HG02763 (cell line): ENCODE measurements at regions not wholly inside any gene's neighbourhood (a gene's known extent, or its start where the extent isn't known, plus 50 kb on each side); places are given as distances from the start of the nearest gene placed in this dataset.
"Not testable (repeated sequence)": the region's sequence is repeated elsewhere in the genome, so short reads cannot be mapped to it uniquely, and the experiment has no call there.

Source experiments
- ATAC-seq: cut with Tn5 transposase; IDR thresholded peaks from one replicate; pipeline ENCODE4 v1.9.1; 2021; ENCODE audit warnings: mild to moderate bottlenecking, moderate library complexity; ENCODE audit not compliant: unreplicated experiment

DNA sequence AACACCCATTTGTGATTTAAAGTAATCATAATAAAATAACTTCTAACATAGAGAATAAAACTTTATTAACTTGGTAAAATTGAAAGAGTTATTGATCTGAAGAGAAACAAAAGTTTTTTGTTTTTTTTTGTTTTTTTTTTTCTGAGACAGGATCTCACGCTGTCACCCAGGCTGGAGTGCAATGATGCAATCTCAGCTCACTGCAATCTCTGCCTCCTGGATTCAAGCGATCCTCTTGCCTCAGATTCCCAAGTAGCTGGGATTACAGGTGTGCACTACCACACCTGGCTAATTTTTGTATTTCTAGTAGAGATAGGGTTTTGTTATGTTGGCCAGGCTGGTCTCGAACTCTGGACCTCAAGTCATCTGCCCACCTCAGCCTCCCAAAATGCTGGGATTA is 116.5 kb upstream of the SPATA31D4 start:
- not testable (repeated sequence) for ATAC-seq

DNA sequence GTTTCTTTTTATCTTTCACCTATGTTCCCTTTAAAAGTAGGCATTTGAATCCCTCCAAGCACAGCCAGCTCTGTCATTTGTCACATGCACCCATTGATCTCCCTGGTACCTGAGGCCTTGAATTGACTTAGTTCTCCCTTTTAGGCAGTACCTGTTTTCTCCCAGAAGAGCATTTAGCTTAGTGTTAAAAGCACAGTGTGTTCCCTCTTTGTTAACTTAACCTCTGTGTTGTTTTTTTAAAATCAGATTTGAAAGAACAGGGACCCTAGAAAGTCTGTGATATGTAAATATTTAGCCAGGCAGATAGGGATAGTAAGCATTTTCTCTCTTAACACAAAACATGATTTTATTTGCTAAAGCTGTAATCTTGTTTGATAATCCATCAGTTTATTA is 113.8 kb upstream of the SPATA31D4 start:
- no peak for ATAC-seq

DNA sequence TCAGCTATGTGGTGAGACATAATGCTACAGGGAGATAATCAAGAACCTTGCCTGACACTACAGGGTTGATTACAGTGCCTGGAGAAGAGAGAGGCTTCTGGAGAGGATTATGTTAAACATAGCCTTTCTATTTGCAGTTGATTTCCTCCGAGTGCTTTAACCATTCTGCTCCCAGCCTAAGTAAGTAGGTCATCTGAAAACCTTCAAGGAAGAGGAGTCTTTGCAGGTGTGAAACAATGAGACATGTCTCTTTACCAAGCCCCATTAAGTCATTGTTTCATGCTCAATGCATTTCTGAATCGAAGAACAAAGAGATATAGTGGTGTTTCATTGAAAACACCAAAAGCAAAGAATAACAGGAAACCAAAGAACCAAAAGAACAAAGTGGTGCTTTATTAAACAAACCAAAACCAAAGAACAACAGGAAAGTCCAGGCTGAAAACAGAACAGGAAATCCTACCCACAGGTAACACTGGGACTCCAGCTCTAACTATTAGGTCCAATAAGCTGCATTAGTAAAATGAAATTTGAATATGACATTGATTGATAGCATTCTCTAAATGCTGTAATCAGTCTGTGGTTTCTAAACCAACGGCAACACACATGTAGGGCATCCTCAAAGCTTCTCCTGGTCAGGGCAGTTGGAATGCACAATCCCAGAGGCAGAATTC is 113.3 kb upstream of the SPATA31D4 start:
- peak; percentile 78 for ATAC-seq

DNA sequence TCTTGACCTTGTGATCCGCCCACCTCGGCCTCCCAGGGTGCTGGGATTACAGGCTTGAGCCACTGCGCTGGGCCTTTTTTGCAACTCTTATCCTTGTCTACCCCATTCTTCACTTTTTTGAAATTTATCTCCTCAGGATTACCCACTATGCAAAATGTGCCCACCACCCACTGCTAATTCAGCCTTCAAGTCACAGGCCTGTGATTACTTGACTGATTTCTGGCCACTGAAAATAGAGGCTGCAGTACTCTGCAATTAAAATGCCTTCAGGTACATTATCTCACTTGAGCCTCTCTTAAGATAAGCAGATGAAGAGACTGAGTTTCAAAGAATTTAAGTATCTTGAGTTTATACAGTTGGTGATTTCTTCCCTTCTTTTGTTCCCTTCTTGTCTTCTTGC is 112.4 kb upstream of the SPATA31D4 start:
- no peak for ATAC-seq

DNA sequence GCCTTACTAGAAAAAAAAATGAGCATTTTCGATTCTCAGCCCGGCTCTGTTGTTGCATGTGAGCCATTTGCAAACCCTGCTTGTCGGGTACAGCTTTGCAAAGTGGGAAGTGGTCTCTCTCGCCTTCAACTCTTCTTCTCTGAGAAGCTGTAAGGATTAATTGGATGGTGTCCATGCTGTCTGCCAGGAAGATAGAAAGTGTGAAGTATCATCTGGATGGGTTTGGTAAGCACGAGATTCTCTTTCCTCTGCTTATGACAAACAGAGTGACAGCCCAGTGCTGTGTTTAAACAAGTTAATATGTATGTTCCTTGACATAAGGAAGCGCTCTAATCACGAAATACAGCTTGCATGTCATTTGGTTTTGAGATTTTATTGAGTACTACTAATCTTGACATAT is 109.1 kb upstream of the SPATA31D4 start:
- no peak for ATAC-seq

DNA sequence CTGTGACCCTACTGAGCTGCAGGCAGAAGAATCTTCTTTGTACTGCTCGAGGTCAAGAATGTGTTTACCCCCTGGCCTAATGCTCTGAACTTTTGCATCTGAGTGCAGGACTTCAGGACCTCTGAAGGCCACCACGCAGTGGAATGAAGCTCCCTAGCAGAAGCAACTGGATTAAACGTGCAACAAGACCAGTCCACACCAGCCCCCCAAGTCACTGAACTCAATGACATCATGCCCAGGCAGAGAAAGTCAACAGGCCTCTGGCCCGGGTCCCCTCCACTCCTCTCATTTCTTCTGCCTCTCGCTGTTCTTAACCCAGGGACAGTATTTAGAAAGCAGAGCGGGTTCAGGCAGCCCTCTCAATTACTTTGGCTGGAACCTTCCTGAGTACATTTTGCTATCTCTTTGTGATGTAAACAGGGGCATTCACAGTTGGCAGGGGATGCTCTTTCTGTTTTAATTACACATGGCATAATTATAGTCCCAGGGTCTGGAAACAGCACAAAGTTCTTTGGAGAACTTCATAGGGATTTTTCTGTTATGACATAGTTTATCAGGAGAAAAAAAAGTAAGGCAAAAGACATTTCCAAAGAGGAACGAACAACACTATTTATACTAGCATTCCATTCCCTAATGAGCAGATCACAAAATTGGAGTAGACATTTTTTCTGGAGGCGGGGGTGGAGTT is 108.2 kb upstream of the SPATA31D4 start:
- ATAC-seq, result no peak

DNA sequence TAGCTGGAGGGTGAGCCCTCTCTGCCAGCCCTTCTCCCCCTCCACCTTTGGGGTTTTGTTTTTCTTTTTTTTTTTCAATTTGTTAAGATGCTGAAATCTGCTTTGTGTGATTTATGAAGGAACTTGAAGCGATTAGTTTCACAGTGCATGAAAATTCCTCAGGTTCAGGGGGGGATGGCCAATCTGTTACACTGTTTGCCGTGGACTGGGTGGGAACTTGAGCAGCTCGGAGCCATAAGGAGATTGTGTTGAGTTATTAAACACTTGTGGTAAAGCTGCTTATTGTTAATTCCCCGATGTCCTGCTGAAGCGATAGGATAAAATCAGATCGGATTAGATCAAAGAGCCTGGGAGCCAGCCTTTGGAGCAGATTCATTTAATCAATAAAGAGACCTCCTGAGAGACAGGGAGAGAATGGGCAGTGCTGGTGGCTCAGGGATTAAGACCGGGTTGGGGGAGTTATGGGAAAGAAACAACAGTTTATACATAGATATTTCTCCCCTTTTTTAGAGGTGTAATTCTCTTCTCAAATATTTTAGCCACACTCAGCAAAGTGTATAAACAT is 105.8 kb upstream of the SPATA31D4 start:
- ATAC-seq, result no peak

DNA sequence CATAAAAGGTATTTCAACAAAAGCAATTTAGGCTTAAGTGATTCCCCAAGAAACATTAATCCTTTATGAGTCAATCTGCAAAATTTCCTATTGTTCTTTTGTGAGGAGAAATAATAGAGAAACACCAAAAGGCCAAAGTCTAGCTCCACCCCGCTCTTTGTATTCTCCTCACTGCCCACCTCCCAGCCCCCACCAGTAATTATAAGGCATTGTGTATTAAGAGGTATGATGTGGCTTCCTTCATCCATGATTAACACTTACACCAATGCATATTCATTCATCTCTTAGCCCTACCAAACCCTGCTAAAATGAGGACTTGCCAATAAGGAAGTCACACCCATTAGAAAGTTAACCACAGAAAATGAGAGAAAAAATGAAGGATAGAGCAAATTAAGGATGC is 105.3 kb upstream of the SPATA31D4 start:
- no peak for ATAC-seq

DNA sequence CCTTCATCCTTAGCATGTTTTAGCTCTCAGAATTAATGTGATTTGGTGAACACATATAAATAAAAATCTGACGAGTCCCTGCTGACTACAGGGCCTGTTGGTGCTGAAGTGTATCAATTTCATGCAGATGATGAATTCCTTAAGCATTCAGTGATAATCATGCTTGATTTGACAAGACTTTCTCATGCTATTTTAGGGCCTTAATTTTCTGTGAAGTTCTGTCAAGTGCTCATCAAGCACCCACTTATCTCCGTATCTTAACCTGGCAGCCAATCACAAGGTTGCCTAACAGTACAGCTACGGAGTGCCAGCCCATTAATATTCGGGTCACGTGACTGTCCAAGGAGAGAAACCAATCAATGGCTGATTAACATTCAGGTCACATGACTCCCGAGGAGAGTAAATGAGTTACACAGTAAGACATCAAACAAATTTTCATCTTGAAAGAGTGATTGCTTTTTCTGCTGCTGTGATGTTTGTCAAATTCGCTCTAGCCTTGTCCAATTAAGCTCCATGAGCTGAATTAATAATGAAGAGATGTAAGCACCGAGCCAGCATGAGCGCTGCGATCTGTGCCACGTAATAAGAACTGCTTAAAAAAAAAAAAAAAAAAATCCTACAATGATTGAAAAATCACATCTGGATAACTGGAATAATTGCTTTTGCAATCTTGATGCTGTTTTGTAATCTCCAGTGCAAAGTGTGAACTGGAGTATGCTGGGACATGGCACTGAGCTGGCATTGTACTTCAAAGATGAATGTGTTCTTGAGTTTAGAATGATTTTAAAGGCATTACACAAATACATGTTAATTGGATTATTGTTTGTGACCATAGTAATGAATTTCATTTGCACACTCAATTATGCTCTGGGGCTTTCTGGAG is 104.3 kb upstream of the SPATA31D4 start:
- no peak for ATAC-seq

DNA sequence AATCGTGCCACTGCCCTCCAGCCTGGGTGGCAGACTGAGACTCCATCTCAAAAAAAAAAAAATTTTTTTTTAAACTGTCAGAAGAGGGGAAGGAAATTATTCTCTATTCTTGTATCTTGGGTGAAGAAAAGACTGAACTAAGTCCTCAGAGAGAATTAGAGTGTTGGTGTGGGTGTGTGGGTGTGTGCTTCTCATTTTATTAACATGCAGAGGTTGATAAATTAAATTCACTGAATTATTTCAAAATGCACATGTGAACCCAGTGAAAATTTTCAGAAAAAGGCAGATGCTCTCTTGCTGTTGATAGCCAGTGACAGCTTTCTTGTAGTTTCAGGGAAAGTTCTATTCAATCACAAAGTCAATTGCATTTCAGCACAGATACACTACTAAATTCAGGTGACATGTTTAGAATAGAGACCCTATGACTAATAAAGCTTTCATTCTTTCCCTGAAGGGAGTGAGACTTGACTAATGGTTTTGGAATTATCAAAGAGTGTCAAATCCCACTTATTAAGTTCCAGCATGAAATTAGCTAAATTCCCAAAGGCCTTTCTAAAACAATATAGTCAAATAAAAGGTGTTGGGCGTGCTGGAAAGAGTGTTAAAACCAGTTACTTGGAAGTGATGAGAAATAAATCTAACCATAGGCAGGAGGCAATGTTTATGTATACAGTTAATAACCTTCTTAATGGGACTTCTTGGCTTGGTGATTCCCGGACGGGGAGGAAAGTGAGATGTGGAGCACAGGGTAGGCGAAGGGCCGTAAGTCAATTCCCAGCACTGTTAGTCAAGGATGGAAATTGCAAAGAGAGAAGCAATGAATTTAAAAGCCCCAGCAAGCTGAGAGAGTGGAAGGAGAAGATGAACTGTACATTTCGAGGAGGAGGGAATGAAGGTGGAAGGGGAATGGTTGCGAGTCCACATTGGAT is 103.2 kb upstream of the SPATA31D4 start:
- no peak for ATAC-seq

DNA sequence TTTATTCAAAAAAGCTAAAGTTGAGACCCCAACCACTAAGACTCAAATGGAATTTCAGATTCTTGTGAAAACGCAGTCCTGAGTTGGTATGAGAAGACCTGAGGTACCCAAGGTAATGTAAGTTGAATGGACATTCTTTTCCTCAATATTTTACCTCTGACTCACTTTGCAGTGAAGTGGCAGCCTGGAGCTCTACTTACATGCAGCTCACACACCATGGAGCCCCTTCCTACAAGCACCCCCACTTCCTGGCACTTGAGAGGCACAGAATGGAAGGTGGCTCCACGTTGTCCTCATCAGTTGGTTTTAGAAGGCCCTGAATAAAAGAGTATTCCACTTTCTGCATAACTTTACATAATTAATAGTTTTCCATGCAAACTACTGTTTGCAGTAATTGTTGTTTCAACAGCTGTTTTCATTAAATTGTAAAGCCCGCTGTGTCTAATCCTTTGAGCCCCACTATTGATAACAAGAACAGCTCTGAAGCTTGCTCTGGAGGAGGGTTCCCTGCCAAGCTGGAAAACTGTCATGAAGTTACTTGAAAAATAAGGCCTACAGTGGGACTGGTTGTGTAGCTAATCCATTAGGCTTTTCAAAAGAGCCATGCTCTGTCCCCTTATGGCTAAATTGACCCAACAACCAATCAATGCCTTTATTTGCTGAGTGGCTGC is 102.2 kb upstream of the SPATA31D4 start:
- no peak for ATAC-seq

DNA sequence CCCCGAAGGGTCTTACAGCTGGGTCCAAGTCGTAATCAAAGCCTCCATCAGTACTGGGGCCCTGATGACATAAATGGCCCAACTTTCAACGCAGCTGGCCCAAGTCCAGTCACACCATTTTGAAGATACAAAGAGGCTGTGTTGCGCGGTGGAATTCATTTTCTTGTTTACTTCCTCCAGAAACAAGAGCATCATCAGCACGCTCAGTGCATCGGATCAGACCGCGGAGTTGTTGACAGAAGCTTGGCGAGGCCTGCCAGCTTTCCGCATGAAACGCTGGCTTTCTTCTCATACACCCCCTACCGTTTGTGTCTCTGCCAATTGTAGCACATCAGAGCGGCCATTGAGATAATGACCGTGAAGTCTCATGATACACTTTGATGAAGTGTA is 101.7 kb upstream of the SPATA31D4 start:
- ATAC-seq, result no peak

DNA sequence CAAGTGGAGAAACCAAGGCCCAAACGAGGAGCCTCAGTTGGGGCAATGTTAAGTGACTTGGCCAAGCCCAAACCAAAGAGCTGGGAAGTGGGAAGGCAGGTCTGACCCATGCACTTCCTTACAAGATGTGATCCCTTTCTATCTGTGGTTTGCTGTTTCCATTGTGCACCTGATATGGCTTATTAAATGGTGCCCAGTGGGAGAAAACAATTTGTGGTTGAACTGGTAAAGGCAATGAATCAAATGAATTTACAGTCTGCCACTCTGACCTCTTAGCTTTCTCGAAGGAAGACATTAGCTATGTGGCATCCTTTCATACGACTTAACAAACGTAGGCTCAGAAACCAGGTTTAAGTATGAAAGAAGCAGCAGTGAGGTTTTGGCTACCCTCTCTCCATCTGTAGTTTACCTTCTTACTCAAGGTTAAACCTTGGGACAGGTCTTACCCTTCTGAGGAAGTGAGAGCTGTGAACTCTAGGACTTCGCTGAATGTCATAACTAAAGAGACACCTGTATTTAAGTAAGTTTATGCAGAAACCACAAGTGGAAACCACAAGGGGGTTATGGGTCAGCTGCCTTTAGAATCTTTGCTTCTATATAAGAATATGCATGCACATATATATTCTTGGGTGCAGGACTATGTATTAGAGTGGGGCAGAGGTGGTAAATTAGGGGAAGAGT is 100.5 kb upstream of the SPATA31D4 start:
- ATAC-seq, result peak; percentile 87

DNA sequence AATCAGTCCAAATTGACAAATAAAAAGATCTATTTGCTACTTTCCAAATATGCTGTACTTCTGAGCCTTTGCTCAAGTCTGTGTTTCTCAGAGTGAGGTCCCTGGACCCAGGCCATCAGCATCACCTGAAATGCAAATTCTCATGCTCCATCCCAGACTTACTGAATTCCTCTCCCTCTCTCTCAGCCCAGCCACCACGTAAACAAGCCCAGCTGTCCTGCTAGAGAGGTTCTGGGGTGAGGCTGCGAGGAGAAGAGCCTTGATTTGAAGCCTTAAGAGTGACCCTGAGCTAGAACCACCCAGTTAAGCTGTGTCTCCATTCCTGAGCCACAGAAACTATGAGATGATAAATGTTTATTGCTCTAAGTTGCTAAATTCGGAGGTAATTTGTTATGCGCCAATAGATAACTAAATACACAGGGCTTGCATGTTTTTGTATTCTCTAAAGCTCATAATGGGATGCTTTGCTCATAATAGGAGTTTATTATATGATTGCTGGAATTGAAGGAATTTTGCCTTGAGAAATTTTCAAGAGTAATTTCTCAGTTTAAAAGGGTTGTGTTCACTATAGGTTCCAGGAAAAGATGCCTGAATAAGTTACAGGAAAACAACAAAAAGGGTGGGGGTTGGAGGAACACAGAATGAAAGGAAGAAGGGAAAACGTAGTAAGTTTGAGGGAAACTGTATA is 98.9 kb upstream of the SPATA31D4 start:
- ATAC-seq, result no peak

DNA sequence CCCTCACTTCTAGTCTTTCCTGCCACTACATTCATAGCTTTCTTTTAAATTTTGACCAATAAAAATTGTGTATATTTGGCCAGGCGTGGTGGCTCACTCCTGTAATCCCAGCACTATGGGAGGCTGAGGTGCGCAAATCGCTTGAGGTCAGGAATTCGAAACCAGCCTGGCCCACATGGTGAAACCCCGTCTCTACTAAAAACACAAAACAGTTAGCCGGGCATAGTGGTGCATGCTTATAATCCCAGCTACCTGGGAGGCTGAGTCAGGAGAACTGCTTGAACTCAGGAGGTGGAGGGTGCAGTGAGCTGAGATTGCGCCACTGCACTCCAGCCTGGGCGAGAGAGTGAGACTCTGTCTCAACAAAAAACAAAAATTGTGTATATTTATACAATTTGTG is 97.8 kb upstream of the SPATA31D4 start:
- not testable (repeated sequence) for ATAC-seq

DNA sequence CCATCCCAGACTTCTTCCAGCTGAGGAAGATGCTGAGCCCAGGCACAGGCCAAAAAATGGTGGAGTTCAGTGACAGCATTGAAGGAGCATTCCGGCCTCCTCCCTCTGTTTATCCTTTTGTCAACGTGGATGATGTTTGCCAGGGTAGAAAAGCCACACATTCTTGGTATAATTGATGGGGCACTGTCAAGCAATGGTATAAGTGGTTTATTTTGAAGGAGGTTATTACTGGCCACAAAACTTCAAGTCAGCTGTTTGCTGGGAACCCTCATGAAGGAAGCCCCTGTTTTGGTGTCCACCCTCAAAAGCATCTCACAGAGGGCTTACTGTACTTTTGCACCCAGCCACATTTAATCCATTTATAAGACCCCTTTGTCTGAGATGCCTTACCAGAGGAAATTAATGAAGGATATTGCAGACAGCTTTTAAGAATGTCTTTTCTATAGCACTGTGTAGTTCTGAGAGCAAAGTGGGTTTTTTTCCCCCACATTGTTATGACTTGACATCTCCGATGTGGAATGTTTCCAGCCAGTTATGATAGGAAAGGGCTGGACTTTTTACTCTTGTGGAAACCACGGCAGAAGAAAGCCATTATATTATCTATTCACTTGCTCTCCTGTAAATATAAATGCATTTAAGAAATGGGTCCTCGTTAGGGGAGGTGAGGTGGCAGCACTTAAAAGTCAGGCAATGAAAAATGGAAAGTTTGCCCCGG is 95.5 kb upstream of the SPATA31D4 start:
- ATAC-seq, result no peak

DNA sequence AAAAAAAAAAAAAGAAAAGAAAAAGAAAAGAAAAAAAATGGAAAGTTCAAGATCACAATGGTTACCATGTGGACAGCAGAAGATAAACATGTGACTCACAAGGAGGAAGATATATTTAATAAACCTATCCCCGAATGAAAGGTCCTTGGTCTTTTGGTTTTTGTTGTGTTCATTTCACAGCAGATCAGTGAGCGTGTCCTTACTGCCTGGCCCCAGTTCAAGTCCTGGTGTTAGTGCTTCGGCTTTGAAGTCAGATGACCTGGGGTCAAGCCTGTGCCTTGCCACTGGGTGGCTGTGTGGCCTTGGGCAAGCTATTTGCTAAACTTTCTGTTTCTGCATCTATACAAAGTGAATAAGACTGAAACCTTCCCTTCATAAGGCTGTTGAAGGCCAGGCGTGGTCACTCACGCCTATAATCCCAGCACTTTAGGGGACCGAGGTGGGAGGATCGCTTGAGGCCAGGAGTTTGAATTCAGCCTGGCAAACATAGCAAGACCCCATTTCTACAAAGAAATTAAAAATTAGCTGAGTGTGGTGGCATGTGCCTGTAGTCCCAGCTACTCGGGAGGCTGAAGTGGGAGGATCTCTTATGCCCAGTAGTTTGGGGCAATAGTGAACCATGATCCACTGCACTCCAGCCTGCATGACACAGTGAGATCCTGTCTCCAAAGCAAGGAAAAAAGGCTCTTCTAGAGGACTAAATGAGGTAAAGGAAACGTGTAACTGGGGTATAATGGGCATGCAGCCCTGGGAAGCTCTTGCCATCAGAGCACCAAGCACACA is 94.5 kb upstream of the SPATA31D4 start:
- ATAC-seq, result no peak
